NCI-H2196 treated with DMSO at 0.1 percent for 48 hours (cell line): ENCODE measurements at regions not wholly inside any gene's neighbourhood (a gene's known extent, or its start where the extent isn't known, plus 50 kb on each side); places are given as distances from the start of the nearest gene placed in this dataset.
"Not testable (repeated sequence)": the region's sequence is repeated elsewhere in the genome, so short reads cannot be mapped to it uniquely, and the experiment has no call there.

Experiments
- DNase-seq: peaks from one replicate; lab custom pipeline; 2025; ENCODE audit not compliant: unreplicated experiment; lab: John Stamatoyannopoulos, UW

- DNase-seq = no peak
Measured at GRCh38 chr15:31433091-31433490, 106.5 kb downstream of the KLF13 start.

- DNase-seq = no peak
Measured at GRCh38 chr15:31433574-31433973, 106.9 kb downstream of the KLF13 start.

GRCh38 chr15:31434275-31434587 lies 107.6 kb downstream of the KLF13 start:
- no peak for DNase-seq

- no peak for DNase-seq
Measured at GRCh38 chr15:31434588-31435260, 108.1 kb downstream of the KLF13 start.

- no peak for DNase-seq
Measured at GRCh38 chr15:31435261-31435911, 108.8 kb downstream of the KLF13 start.

- no peak for DNase-seq
Measured at GRCh38 chr15:31435912-31436628, 109.4 kb downstream of the KLF13 start.

GRCh38 chr15:31437686-31438085 lies 111.1 kb downstream of the KLF13 start:
- DNase-seq = no peak

GRCh38 chr15:31438601-31439265 lies 112.1 kb downstream of the KLF13 start:
- DNase-seq = no peak

- DNase-seq = no peak
Measured at GRCh38 chr15:31439328-31439727, 112.7 kb downstream of the KLF13 start.

GRCh38 chr15:31440216-31440615 lies 113.6 kb downstream of the KLF13 start:
- not testable (repeated sequence) for DNase-seq

GRCh38 chr15:31440754-31441311 lies 114.2 kb downstream of the KLF13 start:
- no peak for DNase-seq

- DNase-seq = no peak
Measured at GRCh38 chr15:31442226-31442625, 115.6 kb downstream of the KLF13 start.

GRCh38 chr15:31442699-31443111 lies 116.1 kb downstream of the KLF13 start:
- DNase-seq = no peak

GRCh38 chr15:31444844-31445243 lies 118.2 kb downstream of the KLF13 start:
- DNase-seq = no peak

- no peak for DNase-seq
Measured at GRCh38 chr15:31446546-31446945, 119.9 kb downstream of the KLF13 start.

- DNase-seq = no peak
Measured at GRCh38 chr15:31447931-31448634, 121.4 kb downstream of the KLF13 start.

GRCh38 chr15:31448635-31448979 lies 122.0 kb downstream of the KLF13 start:
- no peak for DNase-seq

- no peak for DNase-seq
Measured at GRCh38 chr15:31452595-31453557, 126.2 kb downstream of the KLF13 start.

GRCh38 chr15:31453558-31454318 lies 127.1 kb downstream of the KLF13 start:
- no peak for DNase-seq
